GM11168 (cell line): ENCODE measurements at regions not wholly inside any gene's neighbourhood (a gene's known extent, or its start where the extent isn't known, plus 50 kb on each side); places are given as distances from the start of the nearest gene placed in this dataset.
"Not testable (repeated sequence)": the region's sequence is repeated elsewhere in the genome, so short reads cannot be mapped to it uniquely, and the experiment has no call there.

Source experiments
- in situ Hi-C: fragments of 300-500 bp; cut with MboI; formaldehyde crosslinking; loops from one replicate; pipeline ENCODE4 v1.12.0; 2022; ENCODE audit warnings: low sequenced_read_pairs; ENCODE audit not compliant: unreplicated experiment

GRCh38 chr4:15327311-15328298 lies 100.2 kb upstream of the C1QTNF7 start:
- in situ Hi-C loops, result no loop called here

GRCh38 chr4:15331930-15332329 lies 95.9 kb upstream of the C1QTNF7 start:
- in situ Hi-C loops, result no loop called here

- in situ Hi-C loops, result no loop called here
Observed at GRCh38 chr4:15332377-15332776, 95.5 kb upstream of the C1QTNF7 start.

- in situ Hi-C loops, result no loop called here
Observed at GRCh38 chr4:15333692-15334633, 93.9 kb upstream of the C1QTNF7 start.

GRCh38 chr4:15336410-15337167 lies 91.2 kb upstream of the C1QTNF7 start:
- in situ Hi-C loops, result no loop called here

GRCh38 chr4:15337168-15337657 lies 90.6 kb upstream of the C1QTNF7 start:
- in situ Hi-C loops, result not testable (repeated sequence)

- in situ Hi-C loops, result no loop called here
Observed at GRCh38 chr4:15339737-15340136, 88.1 kb upstream of the C1QTNF7 start.

- in situ Hi-C loops, result no loop called here
Observed at GRCh38 chr4:15340332-15340731, 87.5 kb upstream of the C1QTNF7 start.

- in situ Hi-C loops, result no loop called here
Observed at GRCh38 chr4:15340902-15341732, 86.7 kb upstream of the C1QTNF7 start.

GRCh38 chr4:15341733-15342300 lies 86.0 kb upstream of the C1QTNF7 start:
- in situ Hi-C loops, result no loop called here

GRCh38 chr4:15343000-15343399 lies 84.8 kb upstream of the C1QTNF7 start:
- in situ Hi-C loops, result no loop called here

- in situ Hi-C loops, result no loop called here
Observed at GRCh38 chr4:15343581-15343980, 84.3 kb upstream of the C1QTNF7 start.

- in situ Hi-C loops, result no loop called here
Observed at GRCh38 chr4:15344041-15344440, 83.8 kb upstream of the C1QTNF7 start.

- in situ Hi-C loops, result no loop called here
Observed at GRCh38 chr4:15345134-15345533, 82.7 kb upstream of the C1QTNF7 start.

GRCh38 chr4:15348236-15348635 lies 79.6 kb upstream of the C1QTNF7 start:
- in situ Hi-C loops, result no loop called here

- in situ Hi-C loops, result no loop called here
Observed at GRCh38 chr4:15348695-15349094, 79.1 kb upstream of the C1QTNF7 start.

- in situ Hi-C loops, result no loop called here
Observed at GRCh38 chr4:15349531-15349935, 78.3 kb upstream of the C1QTNF7 start.

- in situ Hi-C loops, result no loop called here
Observed at GRCh38 chr4:15349965-15350364, 77.9 kb upstream of the C1QTNF7 start.

- in situ Hi-C loops, result no loop called here
Observed at GRCh38 chr4:15352524-15352923, 75.3 kb upstream of the C1QTNF7 start.
